ENCODE measurements at regions not wholly inside any gene's neighbourhood (a gene's known extent, or its start where the extent isn't known, plus 50 kb on each side); places are given as distances from the start of the nearest gene placed in this dataset.
"Not testable (repeated sequence)": the region's sequence is repeated elsewhere in the genome, so short reads cannot be mapped to it uniquely, and the experiment has no call there.

DNA sequence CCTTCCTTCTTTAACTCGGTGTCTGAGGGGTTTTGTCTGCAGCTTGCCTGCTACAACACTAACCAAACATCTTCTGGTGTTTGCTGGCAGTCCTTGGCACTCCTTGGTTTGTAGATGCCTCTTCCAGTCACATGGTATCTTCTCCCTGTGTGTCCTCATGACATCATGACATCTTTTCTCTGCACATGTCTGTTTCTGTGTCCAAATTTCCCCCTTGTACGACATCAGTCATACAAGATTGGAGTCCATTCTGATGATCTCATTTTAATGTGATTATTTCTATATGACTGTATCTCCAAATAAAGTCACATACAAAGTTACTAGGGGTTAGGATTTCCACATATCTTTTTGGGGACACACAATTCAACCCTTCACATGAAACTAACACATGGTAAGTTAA, 152.3 kb upstream of the LRRN1 start:
- Histone ChIP-seq H3K4me3 (no peak overlapping the region), H3K36me3 (ENCODE audit: insufficient read depth, low read length) (no peaks in the 10 kb centered on the region), H3K27ac (no peak overlapping the region), H3K9ac (ENCODE audit: insufficient read length) (no peak overlapping the region), H3K9me3 (ENCODE audit: low read depth, low read length) (no peaks in the 10 kb centered on the region)
- TF ChIP-seq POLR2AphosphoS5 (IDR thresholded peaks at IDR 0.05; ENCODE audit: borderline replicate concordance, low read depth, low read length) (no peak), EZH2 (IDR thresholded peaks at IDR 0.05) (no peak), FOXP2 (optimal IDR thresholded peaks at IDR 0.05; ENCODE audit: control extremely low read depth, extremely low read length, insufficient read depth) (no peak)
- no peak for DNase-seq (ENCODE audit: low read depth, low spot score)

DNA sequence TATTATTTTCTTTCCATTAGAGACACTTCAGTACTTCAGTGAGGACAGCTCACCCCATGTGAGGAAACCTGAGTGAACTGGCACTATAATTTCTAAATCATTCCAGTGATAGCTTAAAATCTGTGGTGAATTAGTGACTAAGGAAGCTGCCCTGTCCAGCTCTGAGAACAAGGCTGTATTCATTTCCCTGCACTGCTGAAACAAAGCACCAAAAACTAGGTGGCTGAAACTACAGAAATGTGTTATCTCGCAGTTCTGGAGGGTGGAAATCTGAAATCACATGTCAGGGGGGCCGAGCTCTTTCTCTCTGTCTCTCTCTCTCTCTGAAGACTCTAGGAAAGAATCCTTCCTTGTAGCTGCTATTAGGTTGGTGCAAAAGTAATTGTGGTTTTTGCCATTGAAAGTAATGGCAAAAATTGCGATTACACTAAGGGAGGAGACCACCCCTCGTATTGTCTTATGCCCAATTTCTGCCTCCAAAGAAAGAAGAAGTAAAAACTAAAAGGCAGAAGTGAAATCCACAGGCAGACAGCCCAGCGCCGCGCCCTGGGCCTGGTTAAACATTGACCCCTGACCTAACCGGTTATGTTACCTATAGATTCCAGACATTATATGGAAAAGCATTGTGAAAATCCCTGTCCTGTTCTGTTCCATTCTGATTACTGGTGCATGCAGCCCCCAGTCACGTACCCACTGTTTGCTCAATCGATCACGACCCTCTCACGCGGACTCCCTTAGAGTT, 153.0 kb upstream of the LRRN1 start:
- not testable (repeated sequence) for H3K9ac ChIP-seq (ENCODE audit: insufficient read length); H3K36me3 ChIP-seq (ENCODE audit: insufficient read depth, low read length); H3K9me3 ChIP-seq (ENCODE audit: low read depth, low read length); H3K4me3 ChIP-seq; H3K27ac ChIP-seq; DNase-seq (ENCODE audit: low read depth, low spot score)

DNA sequence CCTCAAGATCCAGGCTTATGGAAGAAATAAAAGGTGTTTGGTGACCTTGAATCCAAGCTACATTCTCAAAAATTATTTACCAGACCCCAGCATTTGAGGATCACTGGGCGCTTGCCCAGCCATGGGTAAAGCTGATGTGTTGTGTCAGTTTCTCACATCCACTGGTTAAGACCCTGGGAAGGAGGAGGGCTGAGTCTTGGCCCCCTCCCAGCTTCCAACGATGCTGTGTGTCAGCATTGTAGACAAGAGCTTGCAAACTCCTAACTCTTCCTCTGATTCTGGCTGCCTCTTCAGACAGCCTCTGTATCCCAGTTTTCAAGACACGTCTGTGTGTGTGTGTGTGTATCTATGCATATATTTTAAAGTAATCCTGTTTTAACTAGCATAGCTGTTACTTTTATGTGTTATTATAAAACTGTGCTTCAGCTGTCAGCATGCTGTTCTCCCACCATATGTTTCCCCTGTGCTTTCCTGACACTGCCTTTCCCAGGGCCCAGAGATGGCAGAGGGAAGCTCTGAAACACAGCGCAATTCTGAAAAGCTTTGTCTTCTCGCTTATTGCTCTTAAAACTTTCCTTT, 157.3 kb upstream of the LRRN1 start:
- H3K36me3 ChIP-seq (ENCODE audit: insufficient read depth, low read length) = no peaks in the 10 kb centered on the region
- no peak overlapping the region for H3K27ac ChIP-seq
- no peak overlapping the region for H3K9ac ChIP-seq (ENCODE audit: insufficient read length)
- DNase-seq (ENCODE audit: low read depth, low spot score) = no peak
- no peak for TF ChIP-seq POLR2AphosphoS5 (IDR thresholded peaks at IDR 0.05; ENCODE audit: borderline replicate concordance, low read depth, low read length)
- no peak for TF ChIP-seq EZH2 (IDR thresholded peaks at IDR 0.05)
- TF ChIP-seq FOXP2 (optimal IDR thresholded peaks at IDR 0.05; ENCODE audit: control extremely low read depth, extremely low read length, insufficient read depth) = no peak
- H3K4me3 ChIP-seq = no peak overlapping the region
- no peaks in the 10 kb centered on the region for H3K9me3 ChIP-seq (ENCODE audit: low read depth, low read length)

DNA sequence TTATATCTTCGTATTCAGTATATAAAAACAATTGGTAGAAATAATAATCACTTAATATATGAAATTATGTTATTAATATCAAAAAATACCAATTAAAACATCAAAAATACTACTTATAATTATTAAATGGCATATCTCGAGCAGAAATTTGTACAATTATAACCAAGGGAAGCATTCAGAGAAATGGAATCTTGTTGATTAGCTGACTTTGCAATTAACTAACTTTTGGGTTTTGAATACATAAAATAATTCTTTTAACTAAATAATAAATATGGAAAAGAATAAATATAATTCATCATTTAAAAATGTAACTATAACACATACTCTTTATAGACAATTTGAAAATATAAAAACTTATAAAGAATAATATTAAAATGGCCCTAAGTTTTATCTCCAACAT, 160.2 kb upstream of the LRRN1 start:
- H3K27ac ChIP-seq = no peak overlapping the region
- H3K36me3 ChIP-seq (ENCODE audit: insufficient read depth, low read length) = no peaks in the 10 kb centered on the region
- H3K9ac ChIP-seq (ENCODE audit: insufficient read length) = no peak overlapping the region
- no peak for TF ChIP-seq POLR2AphosphoS5 (IDR thresholded peaks at IDR 0.05; ENCODE audit: borderline replicate concordance, low read depth, low read length)
- TF ChIP-seq FOXP2 (optimal IDR thresholded peaks at IDR 0.05; ENCODE audit: control extremely low read depth, extremely low read length, insufficient read depth) = no peak
- no peak for TF ChIP-seq EZH2 (IDR thresholded peaks at IDR 0.05)
- DNase-seq (ENCODE audit: low read depth, low spot score) = no peak
- no peak overlapping the region for H3K4me3 ChIP-seq
- H3K9me3 ChIP-seq (ENCODE audit: low read depth, low read length) = no peaks in the 10 kb centered on the region

DNA sequence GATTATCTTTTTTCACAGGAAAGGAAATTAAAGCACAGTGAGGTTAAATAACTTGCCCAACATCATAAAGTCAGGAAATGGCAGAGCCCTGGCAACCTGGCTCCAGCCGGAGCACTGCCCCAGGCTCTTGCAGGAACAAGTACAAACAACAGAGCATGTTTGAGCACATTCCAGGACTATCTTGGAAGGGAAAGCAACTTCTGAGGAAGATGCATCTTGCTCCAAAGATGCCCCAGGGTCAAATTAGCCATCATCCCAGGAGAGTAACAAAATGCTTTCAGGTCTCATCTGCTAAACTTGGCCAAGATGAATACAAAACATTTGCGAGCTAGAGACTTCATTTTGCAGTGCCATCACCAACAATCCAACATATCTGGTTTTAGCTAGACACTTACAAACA, 162.4 kb upstream of the LRRN1 start:
- H3K4me3 ChIP-seq = no peak overlapping the region
- no peak overlapping the region for H3K27ac ChIP-seq
- no peak for DNase-seq (ENCODE audit: low read depth, low spot score)
- no peaks in the 10 kb centered on the region for H3K36me3 ChIP-seq (ENCODE audit: insufficient read depth, low read length)
- TF ChIP-seq POLR2AphosphoS5 (IDR thresholded peaks at IDR 0.05; ENCODE audit: borderline replicate concordance, low read depth, low read length) (no peak), FOXP2 (optimal IDR thresholded peaks at IDR 0.05; ENCODE audit: control extremely low read depth, extremely low read length, insufficient read depth) (no peak), EZH2 (IDR thresholded peaks at IDR 0.05) (no peak)
- no peak overlapping the region for H3K9ac ChIP-seq (ENCODE audit: insufficient read length)
- H3K9me3 ChIP-seq (ENCODE audit: low read depth, low read length) = no peaks in the 10 kb centered on the region

DNA sequence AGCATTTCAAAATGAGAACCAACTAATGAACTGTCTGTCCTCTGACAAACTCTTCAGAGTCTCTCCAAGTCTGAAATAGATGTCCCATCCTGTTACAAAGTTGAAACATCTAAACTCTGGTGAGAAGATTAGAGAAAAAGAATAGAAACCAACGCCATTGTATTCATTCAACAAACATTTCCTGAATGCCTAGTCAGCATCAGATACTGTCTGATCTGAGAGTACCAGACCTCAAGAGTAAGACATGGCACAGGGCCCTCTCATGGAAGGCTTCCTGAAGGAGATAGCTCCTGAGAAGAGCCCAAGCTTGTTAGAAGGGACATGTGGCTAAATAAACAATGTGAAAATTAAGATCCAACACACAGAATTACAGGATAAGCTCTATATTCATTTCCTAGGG, 164.1 kb upstream of the LRRN1 start:
- Histone ChIP-seq H3K4me3 (no peak overlapping the region), H3K9me3 (ENCODE audit: low read depth, low read length) (no peaks in the 10 kb centered on the region), H3K27ac (no peak overlapping the region), H3K36me3 (ENCODE audit: insufficient read depth, low read length) (no peaks in the 10 kb centered on the region), H3K9ac (ENCODE audit: insufficient read length) (no peak overlapping the region)
- no peak for DNase-seq (ENCODE audit: low read depth, low spot score)
- TF ChIP-seq POLR2AphosphoS5 (IDR thresholded peaks at IDR 0.05; ENCODE audit: borderline replicate concordance, low read depth, low read length) (no peak), FOXP2 (optimal IDR thresholded peaks at IDR 0.05; ENCODE audit: control extremely low read depth, extremely low read length, insufficient read depth) (no peak), EZH2 (IDR thresholded peaks at IDR 0.05) (no peak)

DNA sequence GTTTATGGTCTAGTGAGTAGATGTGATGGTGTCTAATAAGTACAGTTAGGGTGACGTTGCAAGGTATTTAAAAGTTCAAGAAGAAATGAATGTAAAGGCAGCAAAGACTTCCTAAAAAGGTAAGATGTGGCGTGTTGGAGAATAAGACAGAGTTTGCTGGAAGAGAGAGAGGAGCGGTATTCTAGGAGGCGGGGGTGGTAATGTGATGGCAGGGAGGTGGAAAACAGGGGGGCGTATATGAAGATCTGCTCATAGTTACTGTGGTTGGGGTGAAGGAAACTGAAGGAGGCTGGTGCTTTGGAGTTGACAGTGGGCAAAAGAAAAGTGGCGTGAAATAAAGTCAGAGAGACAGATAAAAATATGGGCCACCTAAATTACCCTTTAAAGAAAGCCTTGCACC, 164.9 kb upstream of the LRRN1 start:
- Histone ChIP-seq H3K9ac (ENCODE audit: insufficient read length) (no peak overlapping the region), H3K27ac (no peak overlapping the region), H3K9me3 (ENCODE audit: low read depth, low read length) (no peaks in the 10 kb centered on the region), H3K4me3 (no peak overlapping the region), H3K36me3 (ENCODE audit: insufficient read depth, low read length) (no peaks in the 10 kb centered on the region)
- TF ChIP-seq FOXP2 (optimal IDR thresholded peaks at IDR 0.05; ENCODE audit: control extremely low read depth, extremely low read length, insufficient read depth) (no peak), EZH2 (IDR thresholded peaks at IDR 0.05) (no peak)
- no peak for DNase-seq (ENCODE audit: low read depth, low spot score)

DNA sequence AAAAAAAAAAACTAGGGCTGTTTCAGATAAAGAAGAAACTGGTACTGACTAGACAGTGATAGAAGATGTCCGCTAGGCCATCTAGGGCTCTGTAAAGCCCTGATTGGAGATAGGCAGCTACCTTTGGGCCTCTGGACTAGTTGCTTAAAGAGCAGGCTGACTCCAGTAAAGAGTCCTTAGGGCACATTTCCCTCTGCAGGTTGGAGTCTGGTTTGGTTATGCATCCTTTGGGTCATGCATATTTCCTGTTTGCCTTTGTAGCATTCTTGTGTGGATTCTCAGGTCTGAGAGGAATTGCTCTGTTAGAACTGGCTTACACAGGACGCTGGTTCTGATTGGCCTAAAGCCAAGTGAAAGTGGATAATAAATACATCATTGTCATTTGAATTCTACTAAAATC, 165.5 kb upstream of the LRRN1 start:
- Histone ChIP-seq H3K4me3 (no peak overlapping the region), H3K9ac (ENCODE audit: insufficient read length) (no peak overlapping the region), H3K36me3 (ENCODE audit: insufficient read depth, low read length) (no peaks in the 10 kb centered on the region), H3K27ac (no peak overlapping the region), H3K9me3 (ENCODE audit: low read depth, low read length) (no peaks in the 10 kb centered on the region)
- TF ChIP-seq FOXP2 (optimal IDR thresholded peaks at IDR 0.05; ENCODE audit: control extremely low read depth, extremely low read length, insufficient read depth) (no peak), EZH2 (IDR thresholded peaks at IDR 0.05) (no peak), POLR2AphosphoS5 (IDR thresholded peaks at IDR 0.05; ENCODE audit: borderline replicate concordance, low read depth, low read length) (no peak)
- no peak for DNase-seq (ENCODE audit: low read depth, low spot score)

DNA sequence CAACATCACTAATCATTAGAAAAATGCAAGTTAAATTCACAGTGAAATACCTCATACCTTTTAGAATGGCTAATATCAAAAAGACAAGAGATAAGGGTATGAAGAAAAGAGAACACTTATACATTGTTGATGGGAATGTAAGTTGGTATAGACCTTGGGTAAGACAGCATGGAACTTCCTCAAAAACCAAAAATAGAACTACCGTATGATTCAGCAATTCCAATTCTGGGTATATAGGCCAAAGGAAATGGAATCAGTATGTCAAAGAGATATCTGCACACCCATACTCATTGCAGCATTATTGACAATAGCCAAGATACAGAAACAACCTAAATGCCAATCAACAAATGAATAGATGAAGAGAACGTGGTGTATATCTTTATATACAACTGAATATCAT, 166.8 kb upstream of the LRRN1 start:
- TF ChIP-seq POLR2AphosphoS5 (IDR thresholded peaks at IDR 0.05; ENCODE audit: borderline replicate concordance, low read depth, low read length) (no peak), EZH2 (IDR thresholded peaks at IDR 0.05) (no peak), FOXP2 (optimal IDR thresholded peaks at IDR 0.05; ENCODE audit: control extremely low read depth, extremely low read length, insufficient read depth) (no peak)
- Histone ChIP-seq H3K36me3 (ENCODE audit: insufficient read depth, low read length) (no peaks in the 10 kb centered on the region), H3K4me3 (no peak overlapping the region), H3K9me3 (ENCODE audit: low read depth, low read length) (no peaks in the 10 kb centered on the region), H3K27ac (no peak overlapping the region), H3K9ac (ENCODE audit: insufficient read length) (no peak overlapping the region)
- no peak for DNase-seq (ENCODE audit: low read depth, low spot score)

Measured in SK-N-MC (cell line).